HEK293T (cell line): ENCODE measurements at regions not wholly inside any gene's neighbourhood (a gene's known extent, or its start where the extent isn't known, plus 50 kb on each side); places are given as distances from the start of the nearest gene placed in this dataset.
"Not testable (repeated sequence)": the region's sequence is repeated elsewhere in the genome, so short reads cannot be mapped to it uniquely, and the experiment has no call there.

ENCODE experiments used
- CTCF ChIA-PET: fragments of 350-600 bp; formaldehyde crosslinking; extraction: SDS; loops from one replicate; lab custom pipeline; 2021; ENCODE audit warnings: antibody characterized with exemption, inconsistent platforms; lab: Yijun Ruan, JAX
- POLR2A ChIA-PET: fragments of 350-600 bp; formaldehyde crosslinking; extraction: SDS; loops from one replicate; lab custom pipeline; 2020; ENCODE audit warnings: antibody characterized with exemption, inconsistent platforms; lab: Yijun Ruan, JAX
- DNase-seq: peaks from one replicate; pipeline ENCODE4 v3.0.0; 2012; ENCODE audit warnings: mixed read lengths; ENCODE audit errors: extremely low spot score
- ARNT ChIP-seq: fragments of 450-650 bp; IDR thresholded peaks from 2 replicates; pipeline ENCODE4 v1.6.1; 2017; ENCODE audit warnings: mild to moderate bottlenecking
- BHLHE40 ChIP-seq: fragments of 450-650 bp; IDR thresholded peaks from 2 replicates; pipeline ENCODE4 v1.6.1; 2016; ENCODE audit warnings: mild to moderate bottlenecking, moderate library complexity, borderline replicate concordance
- CTBP1 ChIP-seq: fragments of 450-650 bp; IDR thresholded peaks from 2 replicates; pipeline ENCODE4 v1.6.1; 2016; ENCODE audit warnings: borderline replicate concordance
- ELF4 ChIP-seq: fragments of 450-650 bp; IDR thresholded peaks from 2 replicates; pipeline ENCODE4 v1.6.1; 2017; ENCODE audit warnings: antibody characterized with exemption
- FOXA1 ChIP-seq: fragments of 450-650 bp; IDR thresholded peaks from 2 replicates; pipeline ENCODE4 v1.6.1; 2016; ENCODE audit warnings: mild to moderate bottlenecking
- FOXK2 ChIP-seq: fragments of 450-650 bp; IDR thresholded peaks from 2 replicates; pipeline ENCODE4 v1.6.1; 2016; ENCODE audit warnings: mild to moderate bottlenecking
- FOXM1 ChIP-seq: fragments of 450-650 bp; IDR thresholded peaks from 2 replicates; pipeline ENCODE4 v1.6.1; 2017; ENCODE audit warnings: mild to moderate bottlenecking, borderline replicate concordance
- HDGF ChIP-seq: fragments of 450-650 bp; IDR thresholded peaks from 2 replicates; pipeline ENCODE4 v1.6.1; 2017; ENCODE audit warnings: antibody characterized with exemption, borderline replicate concordance
- L3MBTL2 ChIP-seq: fragments of 450-650 bp; conservative IDR thresholded peaks from 2 replicates; pipeline ENCODE4 v1.6.1; 2016; ENCODE audit warnings: mild to moderate bottlenecking
- LEF1 ChIP-seq: fragments of 450-650 bp; IDR thresholded peaks from 2 replicates; pipeline ENCODE4 v1.6.1; 2017; ENCODE audit warnings: mild to moderate bottlenecking, borderline replicate concordance
- NFRKB ChIP-seq: fragments of 450-650 bp; IDR thresholded peaks from 2 replicates; pipeline ENCODE4 v1.6.1; 2016; ENCODE audit warnings: mild to moderate bottlenecking, moderate library complexity
- SP1 ChIP-seq: fragments of 450-650 bp; IDR thresholded peaks from 2 replicates; pipeline ENCODE4 v1.6.1; 2017
- SUZ12 ChIP-seq: fragments of 450-650 bp; IDR thresholded peaks from 2 replicates; pipeline ENCODE4 v1.6.1; 2016; ENCODE audit warnings: mild to moderate bottlenecking
- TARDBP ChIP-seq: fragments of 450-650 bp; IDR thresholded peaks from 2 replicates; pipeline ENCODE4 v1.6.1; 2016
- ZNF384 ChIP-seq: fragments of 450-650 bp; IDR thresholded peaks from 2 replicates; pipeline ENCODE4 v1.6.1; 2016
- TF ChIP-seq, protein P1 (sequence below): fragments of 450-650 bp; IDR thresholded peaks from 2 replicates; pipeline ENCODE4 v1.6.1; 2016

GRCh38 chrX:111581086-111581485 is 69.6 kb downstream of the SERTM2 start:
- ChIA-PET CTCF (no interaction called here), POLR2A (no interaction called here)
- DNase-seq = no peak
- TF ChIP-seq NFRKB (no peak), BHLHE40 (no peak), TARDBP (no peak), SUZ12 (no peak), ZNF384 (no peak), L3MBTL2 (no peak), HDGF (no peak), CTBP1 (no peak), FOXK2 (no peak), FOXM1 (no peak), FOXA1 (no peak), LEF1 (no peak), ARNT (no peak), ELF4 (no peak), SP1 (no peak)
- TF ChIP-seq, protein P1, sequence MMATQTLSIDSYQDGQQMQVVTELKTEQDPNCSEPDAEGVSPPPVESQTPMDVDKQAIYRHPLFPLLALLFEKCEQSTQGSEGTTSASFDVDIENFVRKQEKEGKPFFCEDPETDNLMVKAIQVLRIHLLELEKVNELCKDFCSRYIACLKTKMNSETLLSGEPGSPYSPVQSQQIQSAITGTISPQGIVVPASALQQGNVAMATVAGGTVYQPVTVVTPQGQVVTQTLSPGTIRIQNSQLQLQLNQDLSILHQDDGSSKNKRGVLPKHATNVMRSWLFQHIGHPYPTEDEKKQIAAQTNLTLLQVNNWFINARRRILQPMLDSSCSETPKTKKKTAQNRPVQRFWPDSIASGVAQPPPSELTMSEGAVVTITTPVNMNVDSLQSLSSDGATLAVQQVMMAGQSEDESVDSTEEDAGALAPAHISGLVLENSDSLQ = no peak

GRCh38 chrX:111585337-111585736 is 73.9 kb downstream of the SERTM2 start:
- no peak for TF ChIP-seq LEF1
- no peak for TF ChIP-seq FOXK2
- no peak for TF ChIP-seq FOXA1
- ChIA-PET POLR2A (no interaction called here), CTCF (no interaction called here)
- DNase-seq = no peak

GRCh38 chrX:111594348-111594877 is 83.0 kb downstream of the SERTM2 start:
- POLR2A ChIA-PET, DNase-seq, CTCF ChIA-PET: not testable (repeated sequence)

- no peak for DNase-seq
- ChIA-PET CTCF (no interaction called here), POLR2A (no interaction called here)
- TF ChIP-seq LEF1 (no peak), ARNT (no peak), SUZ12 (no peak), L3MBTL2 (no peak), ELF4 (no peak), FOXK2 (no peak), FOXA1 (no peak)
Measured at GRCh38 chrX:111597967-111598366, 83.0 kb upstream of the ALG13 start.

DNA sequence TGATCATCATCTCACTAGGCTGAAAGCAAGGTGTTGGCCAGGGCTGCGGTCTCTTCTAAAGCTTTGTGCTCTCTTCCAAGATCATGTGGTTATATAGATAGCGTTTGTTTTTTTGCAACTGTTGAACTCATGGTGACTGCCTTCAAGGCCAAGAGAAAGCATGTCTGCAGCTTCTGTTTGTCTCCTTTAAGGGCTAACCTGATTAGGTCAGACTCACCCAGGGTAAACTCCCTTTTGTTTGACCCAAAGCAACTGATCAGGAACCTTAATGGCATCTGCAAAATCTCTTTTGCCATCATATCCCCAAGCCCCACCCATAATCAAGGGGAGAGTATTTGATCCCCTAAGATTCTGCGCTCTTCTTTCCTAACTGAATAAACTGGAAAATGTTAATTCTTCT is 72.2 kb upstream of the ALG13 start:
- ChIA-PET CTCF (no interaction called here), POLR2A (no interaction called here)
- TF ChIP-seq HDGF (no peak), ARNT (no peak), ELF4 (no peak), BHLHE40 (no peak), TARDBP (no peak), CTBP1 (no peak), ZNF384 (no peak), SUZ12 (no peak), SP1 (no peak), LEF1 (no peak), FOXM1 (no peak), L3MBTL2 (no peak), FOXA1 (no peak), NFRKB (no peak), FOXK2 (no peak)
- TF ChIP-seq, protein P1 = no peak
- DNase-seq = no peak

- CTCF ChIA-PET = interaction anchor here (0.6 kb wide), 1 partner anchor 361 kb away, joined by 4 read pairs; no protein-coding TSS in a partner anchor
- TF ChIP-seq, protein P1 = no peak
- no peak for TF ChIP-seq FOXM1
- no peak for TF ChIP-seq SP1
- no peak for TF ChIP-seq SUZ12
- POLR2A ChIA-PET = no interaction called here
- DNase-seq = no peak
Measured at GRCh38 chrX:111609206-111609605, 71.8 kb upstream of the ALG13 start.

DNA sequence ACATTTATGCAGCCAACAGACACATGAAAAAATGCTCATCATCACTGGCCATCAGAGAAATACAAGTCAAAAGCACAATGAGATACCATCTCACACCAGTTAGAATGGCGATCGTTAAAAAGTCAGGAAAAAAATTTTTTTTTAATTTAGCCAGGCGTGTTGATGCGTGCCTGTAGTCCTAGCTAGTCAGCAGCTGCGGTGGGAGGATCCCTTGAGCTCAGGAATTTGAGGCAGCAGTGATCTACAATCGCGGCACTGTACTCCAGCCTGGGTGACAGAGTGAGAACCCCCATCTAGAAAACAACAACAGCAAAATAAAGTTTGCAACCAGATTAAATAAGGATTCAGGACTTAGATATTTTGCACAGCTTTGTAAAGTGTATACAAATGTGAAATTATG is 65.7 kb upstream of the ALG13 start:
- ChIA-PET CTCF (no interaction called here), POLR2A (no interaction called here)
- TF ChIP-seq L3MBTL2 = no peak
- no peak for TF ChIP-seq NFRKB
- TF ChIP-seq, protein P1 = no peak
- TF ChIP-seq SUZ12 = no peak
- TF ChIP-seq ARNT = no peak
- TF ChIP-seq SP1 = no peak
- TF ChIP-seq FOXM1 = no peak
- no peak for TF ChIP-seq CTBP1
- TF ChIP-seq LEF1 = no peak
- no peak for TF ChIP-seq ZNF384
- TF ChIP-seq BHLHE40 = no peak
- no peak for TF ChIP-seq TARDBP
- no peak for TF ChIP-seq FOXA1
- TF ChIP-seq ELF4 = no peak
- no peak for TF ChIP-seq FOXK2
- TF ChIP-seq HDGF = no peak
- DNase-seq = no peak
